SK-N-SH treated with all-trans-retinoic acid at 6 μM for 48 hours (cell line): ENCODE measurements at regions not wholly inside any gene's neighbourhood (a gene's known extent, or its start where the extent isn't known, plus 50 kb on each side); places are given as distances from the start of the nearest gene placed in this dataset.

Source experiments
- ATAC-seq: fragments of 200-7000 bp; cut with Tn5 transposase; 3 replicates; pipeline ENCODE4 v1.9.1; 2020; ENCODE audit warnings: mild to moderate bottlenecking, moderate library complexity
- ARNTL ChIP-seq: fragments of 450-650 bp; formaldehyde crosslinking; IDR thresholded peaks from 2 replicates; pipeline ENCODE4 v1.5.0; 2020; ENCODE audit warnings: low read depth, mild to moderate bottlenecking, moderate library complexity, borderline replicate concordance
- BACH2 ChIP-seq: fragments of 250-450 bp; sonication (Bioruptor Pico); IDR thresholded peaks from 2 replicates; pipeline ENCODE4 v1.9.0; 2021; ENCODE audit warnings: mild to moderate bottlenecking, borderline replicate concordance
- CREB5 ChIP-seq: fragments of 250-450 bp; sonication (Bioruptor Pico); IDR thresholded peaks from 2 replicates; pipeline ENCODE4 v1.5.1; 2020; ENCODE audit warnings: low read depth, mild to moderate bottlenecking, moderate library complexity
- CSDC2 ChIP-seq: fragments of 250-450 bp; sonication (Bioruptor Pico); IDR thresholded peaks from 2 replicates; pipeline ENCODE4 v1.5.0; 2020; ENCODE audit warnings: mild to moderate bottlenecking, moderate library complexity
- ESRRG ChIP-seq: fragments of 250-450 bp; sonication (Bioruptor Pico); IDR thresholded peaks from 2 replicates; pipeline ENCODE4 v1.6.1; 2021; ENCODE audit warnings: mild to moderate bottlenecking
- GLIS3 ChIP-seq: fragments of 250-450 bp; sonication (Bioruptor Pico); IDR thresholded peaks from 2 replicates; pipeline ENCODE4 v1.5.0; 2020; ENCODE audit warnings: mild to moderate bottlenecking, moderate library complexity
- ISL1 ChIP-seq: fragments of 250-450 bp; sonication (Bioruptor Pico); IDR thresholded peaks from 2 replicates; pipeline ENCODE4 v2.1.2; 2022; ENCODE audit warnings: mild to moderate bottlenecking, moderate library complexity
- OSR1 ChIP-seq: fragments of 250-450 bp; sonication (Bioruptor Pico); IDR thresholded peaks from 2 replicates; pipeline ENCODE4 v1.8.0; 2022; ENCODE audit warnings: moderate library complexity, mild to moderate bottlenecking, inconsistent platforms
- PATZ1 ChIP-seq: fragments of 250-450 bp; sonication (Bioruptor Pico); IDR thresholded peaks from 2 replicates; pipeline ENCODE4 v1.8.0; 2020; ENCODE audit warnings: mild to moderate bottlenecking, moderate library complexity, borderline replicate concordance
- PPARA ChIP-seq: fragments of 250-450 bp; sonication (Bioruptor Pico); IDR thresholded peaks from 2 replicates; pipeline ENCODE4 v1.5.0; 2020; ENCODE audit warnings: mild to moderate bottlenecking, borderline replicate concordance
- SNAI2 ChIP-seq: fragments of 250-450 bp; sonication (Bioruptor Pico); IDR thresholded peaks from 2 replicates; pipeline ENCODE4 v1.5.0; 2020; ENCODE audit warnings: mild to moderate bottlenecking, moderate library complexity
- TCF4 ChIP-seq: fragments of 250-450 bp; sonication (Bioruptor Pico); IDR thresholded peaks from 2 replicates; pipeline ENCODE4 v1.8.0; 2021; ENCODE audit warnings: mild to moderate bottlenecking, moderate library complexity, borderline replicate concordance
- TOX ChIP-seq: fragments of 250-450 bp; sonication (Bioruptor Pico); IDR thresholded peaks from 2 replicates; pipeline ENCODE4 v1.8.0; 2021; ENCODE audit warnings: mild to moderate bottlenecking, moderate library complexity, borderline replicate concordance
- TSHZ2 ChIP-seq: fragments of 250-450 bp; sonication (Bioruptor Pico); IDR thresholded peaks from 2 replicates; pipeline ENCODE4 v1.5.0; 2020; ENCODE audit warnings: mild to moderate bottlenecking, moderate library complexity
- ZC3H10 ChIP-seq: fragments of 250-450 bp; sonication (Bioruptor Pico); IDR thresholded peaks from 2 replicates; pipeline ENCODE4 v1.5.1; 2021; ENCODE audit warnings: mild to moderate bottlenecking, moderate library complexity
- ZFP3 ChIP-seq: fragments of 250-450 bp; sonication (Bioruptor Pico); IDR thresholded peaks from 2 replicates; pipeline ENCODE4 v1.5.0; 2020; ENCODE audit warnings: mild to moderate bottlenecking, moderate library complexity
- ZFP30 ChIP-seq: fragments of 450-650 bp; formaldehyde crosslinking; IDR thresholded peaks from 2 replicates; pipeline ENCODE4 v1.5.0; 2022; ENCODE audit warnings: mild to moderate bottlenecking, moderate library complexity
- ZNF70 ChIP-seq: fragments of 450-650 bp; formaldehyde crosslinking; IDR thresholded peaks from 2 replicates; pipeline ENCODE4 v1.5.0; 2020; ENCODE audit warnings: mild to moderate bottlenecking, moderate library complexity
- ZNF8 ChIP-seq: fragments of 450-650 bp; formaldehyde crosslinking; IDR thresholded peaks from 2 replicates; pipeline ENCODE4 v1.5.0; 2020; ENCODE audit warnings: mild to moderate bottlenecking, moderate library complexity

- ATAC-seq: no peak
- TF ChIP-seq BACH2: no peak
- no peak for TF ChIP-seq ESRRG
- TF ChIP-seq ZFP30 (CRISPR knock-in tag): no peak
- no peak for TF ChIP-seq TOX
- no peak for TF ChIP-seq PATZ1 (CRISPR knock-in tag)
- TF ChIP-seq TCF4 (CRISPR knock-in tag): no peak
Measured at GRCh38 chr13:84234416-84234815, 352.1 kb upstream of the SLITRK1 start.

- no peak for ATAC-seq
- TF ChIP-seq OSR1 (CRISPR knock-in tag): no peak
- no peak for TF ChIP-seq ISL1 (CRISPR knock-in tag)
- no peak for TF ChIP-seq PATZ1 (CRISPR knock-in tag)
- TF ChIP-seq ZC3H10 (CRISPR knock-in tag): no peak
- TF ChIP-seq CSDC2: no peak
- no peak for TF ChIP-seq CREB5
- no peak for TF ChIP-seq ZFP3 (CRISPR knock-in tag)
- TF ChIP-seq SNAI2 (CRISPR knock-in tag): no peak
- no peak for TF ChIP-seq ZNF8 (CRISPR knock-in tag)
- no peak for TF ChIP-seq TSHZ2
- TF ChIP-seq TOX: no peak
- no peak for TF ChIP-seq ZNF70
- no peak for TF ChIP-seq PPARA (CRISPR knock-in tag)
- TF ChIP-seq ZFP30 (CRISPR knock-in tag): no peak
Measured at GRCh38 chr13:84230568-84230967, 348.3 kb upstream of the SLITRK1 start.

GRCh38 chr13:84211048-84211447 is 328.8 kb upstream of the SLITRK1 start:
- no peak for ATAC-seq
- TF ChIP-seq CREB5 (no peak), ZFP30 (CRISPR knock-in tag) (no peak), SNAI2 (CRISPR knock-in tag) (no peak), CSDC2 (no peak), ZC3H10 (CRISPR knock-in tag) (no peak), ISL1 (CRISPR knock-in tag) (no peak), OSR1 (CRISPR knock-in tag) (no peak), GLIS3 (no peak), ZFP3 (CRISPR knock-in tag) (no peak), TOX (no peak), PPARA (CRISPR knock-in tag) (no peak), ARNTL (CRISPR knock-in tag) (no peak)

- TF ChIP-seq CREB5: no peak
- ATAC-seq: no peak
Measured at GRCh38 chr13:84208246-84208910, 326.1 kb upstream of the SLITRK1 start.
